HL-60 (cell line): ENCODE measurements at regions not wholly inside any gene's neighbourhood (a gene's known extent, or its start where the extent isn't known, plus 50 kb on each side); places are given as distances from the start of the nearest gene placed in this dataset.

Experiments
- CTCF ChIP-seq: IDR thresholded peaks from one replicate; pipeline ENCODE4 v1.5.1; 2011; ENCODE audit warnings: low read length, control low read depth, inconsistent platforms; ENCODE audit not compliant: insufficient read depth
- GABPA ChIP-seq: IDR thresholded peaks from 2 replicates; pipeline ENCODE4 v1.6.1; 2012; ENCODE audit warnings: low read depth
- POLR2AphosphoS5 ChIP-seq: IDR thresholded peaks from 2 replicates; pipeline ENCODE4 v1.6.1; 2012; ENCODE audit warnings: low read depth
- REST ChIP-seq: IDR thresholded peaks from 2 replicates; pipeline ENCODE4 v1.6.1; 2012; ENCODE audit warnings: low read depth; ENCODE audit not compliant: insufficient replicate concordance
- SPI1 ChIP-seq: IDR thresholded peaks from 2 replicates; pipeline ENCODE4 v1.6.1; 2012; ENCODE audit warnings: low read depth, mild to moderate bottlenecking, borderline replicate concordance

- no peak for TF ChIP-seq CTCF
- no peak for TF ChIP-seq SPI1
- no peak for TF ChIP-seq POLR2AphosphoS5
- TF ChIP-seq REST = no peak
- no peak for TF ChIP-seq GABPA
Observed at GRCh38 chr3:965826-966225, 127.0 kb upstream of the CNTN6 start.
